ENCODE measurements at regions not wholly inside any gene's neighbourhood (a gene's known extent, or its start where the extent isn't known, plus 50 kb on each side); places are given as distances from the start of the nearest gene placed in this dataset.

DNA sequence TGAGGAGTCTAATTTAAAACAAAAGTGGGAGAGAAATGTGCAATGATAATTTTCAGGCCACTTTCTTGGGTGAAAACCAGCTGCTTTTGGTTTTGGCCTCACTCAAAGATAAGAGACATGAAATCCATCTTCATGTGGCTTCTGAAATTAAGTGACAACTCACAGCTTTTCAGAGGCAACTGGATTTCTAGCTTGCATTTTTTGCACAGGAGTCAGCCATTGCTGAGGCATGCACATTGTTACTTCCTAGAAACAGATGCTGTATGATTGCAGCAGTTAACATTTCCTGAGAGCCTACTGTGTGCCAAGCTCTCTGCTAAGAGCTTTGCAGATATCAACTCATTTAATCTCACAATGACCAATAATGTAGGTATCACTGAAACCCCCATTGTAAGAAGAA is 562.6 kb downstream of the NR2F1-AS1 start:
- Histone ChIP-seq H3K4me3 (ENCODE audit: low read depth, low read length) (no peak overlapping the region), H3K27me3 (ENCODE audit: insufficient read depth, low read length) (no peaks in the 10 kb centered on the region), H3K9me3 (ENCODE audit: insufficient read depth, low read depth, low read length) (no peaks in the 10 kb centered on the region), H3K18ac (ENCODE audit: low read length) (no peak overlapping the region), H3K4me2 (ENCODE audit: low read length) (no peak overlapping the region), H3K9ac (ENCODE audit: low read length) (no peak overlapping the region), H4K8ac (ENCODE audit: low read depth, low read length) (no peak overlapping the region), H3K4ac (ENCODE audit: low read depth, low read length) (no peak overlapping the region), H2BK5ac (ENCODE audit: low read depth, low read length, poor library complexity) (no peak overlapping the region), H3K79me1 (ENCODE audit: low read length) (no peaks in the 10 kb centered on the region), H3K23ac (ENCODE audit: low read length) (no peak overlapping the region), H3K14ac (ENCODE audit: low read length) (no peak overlapping the region), H3K4me1 (ENCODE audit: control insufficient read depth in 1 of 2, insufficient read depth in 2 of 2, low read length in 2 of 2) (no peaks in the 10 kb centered on the region), H2BK120ac (ENCODE audit: insufficient read depth, low read length, poor library complexity) (no peak overlapping the region), H2AK5ac (ENCODE audit: low read length) (no peak overlapping the region), H3K79me2 (ENCODE audit: control insufficient read depth, insufficient read depth, low read length, poor library complexity) (no peaks in the 10 kb centered on the region), H3K36me3 (ENCODE audit: control insufficient read depth in 1 of 2, insufficient read depth in 2 of 2, low read length in 2 of 2) (no peaks in the 10 kb centered on the region), H2AFZ (ENCODE audit: insufficient read depth, low read length, poor library complexity) (no peak overlapping the region), H4K91ac (ENCODE audit: low read depth, low read length) (no peak overlapping the region), H2BK12ac (ENCODE audit: low read length) (no peak overlapping the region), H3K27ac (ENCODE audit: low read depth, low read length) (no peak overlapping the region), H4K12ac (ENCODE audit: low read depth, low read length) (no peak overlapping the region)
- peak in 1 of 2 donors; percentile 12 for DNase-seq

DNA sequence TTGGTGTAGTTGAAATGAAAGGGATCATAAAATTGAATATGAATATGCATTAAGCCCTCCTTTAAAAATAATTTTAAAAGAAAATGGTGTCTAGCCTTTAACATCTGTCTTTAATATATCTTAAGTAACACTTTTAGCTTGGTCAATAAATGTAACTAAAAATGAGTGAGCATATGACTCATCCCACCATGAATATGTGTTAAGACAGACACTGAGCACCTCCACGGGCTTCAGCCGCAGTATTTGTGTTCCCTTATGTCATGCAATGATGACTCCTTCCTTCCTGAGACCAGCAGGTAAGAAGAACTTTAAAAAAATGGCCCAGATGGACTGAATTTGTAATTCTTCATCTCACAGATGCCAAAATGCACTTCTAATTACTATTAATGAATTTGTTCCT is 563.2 kb downstream of the NR2F1-AS1 start:
- Histone ChIP-seq H3K4me3 (ENCODE audit: low read depth, low read length) (no peak overlapping the region), H2AK5ac (ENCODE audit: low read length) (no peak overlapping the region), H2AFZ (ENCODE audit: insufficient read depth, low read length, poor library complexity) (no peak overlapping the region), H3K36me3 (ENCODE audit: control insufficient read depth in 1 of 2, insufficient read depth in 2 of 2, low read length in 2 of 2) (no peaks in the 10 kb centered on the region), H3K27ac (ENCODE audit: low read depth, low read length) (no peak overlapping the region), H2BK5ac (ENCODE audit: low read depth, low read length, poor library complexity) (no peak overlapping the region), H3K18ac (ENCODE audit: low read length) (no peak overlapping the region), H4K8ac (ENCODE audit: low read depth, low read length) (no peak overlapping the region), H3K9ac (ENCODE audit: low read length) (no peak overlapping the region), H3K79me2 (ENCODE audit: control insufficient read depth, insufficient read depth, low read length, poor library complexity) (no peaks in the 10 kb centered on the region), H3K4ac (ENCODE audit: low read depth, low read length) (no peak overlapping the region), H3K27me3 (ENCODE audit: insufficient read depth, low read length) (no peaks in the 10 kb centered on the region), H3K79me1 (ENCODE audit: low read length) (no peaks in the 10 kb centered on the region), H4K12ac (ENCODE audit: low read depth, low read length) (no peak overlapping the region), H4K91ac (ENCODE audit: low read depth, low read length) (no peak overlapping the region), H3K9me3 (ENCODE audit: insufficient read depth, low read depth, low read length) (no peaks in the 10 kb centered on the region), H3K23ac (ENCODE audit: low read length) (no peak overlapping the region), H3K4me1 (ENCODE audit: control insufficient read depth in 1 of 2, insufficient read depth in 2 of 2, low read length in 2 of 2) (no peaks in the 10 kb centered on the region), H2BK120ac (ENCODE audit: insufficient read depth, low read length, poor library complexity) (no peak overlapping the region), H3K14ac (ENCODE audit: low read length) (no peak overlapping the region), H2BK12ac (ENCODE audit: low read length) (no peak overlapping the region), H3K4me2 (ENCODE audit: low read length) (no peak overlapping the region)
- no CpG with 5 or more reads among the region's 2 CpGs for WGBS (ENCODE audit: extremely low coverage, insufficient coverage, insufficient read length)
- peak; percentile 26 to 35 for DNase-seq

DNA sequence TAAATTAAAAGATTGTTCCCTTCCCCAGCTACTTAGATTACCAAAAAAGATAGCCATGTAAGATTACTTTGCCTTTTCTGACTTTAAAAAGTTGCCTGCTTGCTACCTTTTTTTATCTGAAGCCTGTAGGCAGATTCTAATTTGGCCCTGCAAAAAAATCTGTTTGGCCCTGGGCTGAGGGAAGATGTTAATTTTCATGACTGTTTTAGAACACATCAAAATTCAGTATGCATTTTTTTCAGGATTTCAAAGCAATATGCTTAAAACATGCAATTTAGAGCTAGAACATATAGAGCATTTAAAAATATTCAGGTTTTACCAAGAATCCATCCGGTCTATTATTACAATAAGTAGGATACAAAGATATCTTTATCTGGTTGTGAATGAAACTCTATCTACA is 563.6 kb downstream of the NR2F1-AS1 start:
- Histone ChIP-seq H2BK12ac (ENCODE audit: low read length) (no peak overlapping the region), H3K27ac (ENCODE audit: low read depth, low read length) (no peak overlapping the region), H2AK5ac (ENCODE audit: low read length) (no peak overlapping the region), H3K4me3 (ENCODE audit: low read depth, low read length) (no peak overlapping the region), H3K79me2 (ENCODE audit: control insufficient read depth, insufficient read depth, low read length, poor library complexity) (no peaks in the 10 kb centered on the region), H3K9ac (ENCODE audit: low read length) (no peak overlapping the region), H3K4me2 (ENCODE audit: low read length) (no peak overlapping the region), H3K14ac (ENCODE audit: low read length) (no peak overlapping the region), H2BK5ac (ENCODE audit: low read depth, low read length, poor library complexity) (no peak overlapping the region), H4K12ac (ENCODE audit: low read depth, low read length) (no peak overlapping the region), H3K79me1 (ENCODE audit: low read length) (no peaks in the 10 kb centered on the region), H3K9me3 (ENCODE audit: insufficient read depth, low read depth, low read length) (no peaks in the 10 kb centered on the region), H3K4ac (ENCODE audit: low read depth, low read length) (no peak overlapping the region), H2AFZ (ENCODE audit: insufficient read depth, low read length, poor library complexity) (no peak overlapping the region), H3K18ac (ENCODE audit: low read length) (no peak overlapping the region), H3K4me1 (ENCODE audit: control insufficient read depth in 1 of 2, insufficient read depth in 2 of 2, low read length in 2 of 2) (no peaks in the 10 kb centered on the region), H3K27me3 (ENCODE audit: insufficient read depth, low read length) (no peaks in the 10 kb centered on the region), H2BK120ac (ENCODE audit: insufficient read depth, low read length, poor library complexity) (no peak overlapping the region), H4K91ac (ENCODE audit: low read depth, low read length) (no peak overlapping the region), H3K23ac (ENCODE audit: low read length) (no peak overlapping the region), H4K8ac (ENCODE audit: low read depth, low read length) (no peak overlapping the region), H3K36me3 (ENCODE audit: control insufficient read depth in 1 of 2, insufficient read depth in 2 of 2, low read length in 2 of 2) (no peaks in the 10 kb centered on the region)
- no CpG with 5 or more reads among the region's 1 CpG for WGBS (ENCODE audit: extremely low coverage, insufficient coverage, insufficient read length)
- no peak for DNase-seq

GRCh38 chr5:93010616-93011015 is 570.4 kb downstream of the NR2F1-AS1 start:
- H3K79me2 ChIP-seq (ENCODE audit: control insufficient read depth, insufficient read depth, low read length, poor library complexity): no peaks in the 10 kb centered on the region
- no peak overlapping the region for H2AK5ac ChIP-seq (ENCODE audit: low read length)
- no peak overlapping the region for H2AFZ ChIP-seq (ENCODE audit: insufficient read depth, low read length, poor library complexity)
- H4K91ac ChIP-seq (ENCODE audit: low read depth, low read length): no peak overlapping the region
- H3K27ac ChIP-seq (ENCODE audit: low read depth, low read length): no peak overlapping the region
- no peak overlapping the region for H3K4me3 ChIP-seq (ENCODE audit: low read depth, low read length)
- H3K79me1 ChIP-seq (ENCODE audit: low read length): no peaks in the 10 kb centered on the region
- H2BK5ac ChIP-seq (ENCODE audit: low read depth, low read length, poor library complexity): no peak overlapping the region
- DNase-seq: no peak
- no peak overlapping the region for H3K18ac ChIP-seq (ENCODE audit: low read length)
- H3K4ac ChIP-seq (ENCODE audit: low read depth, low read length): no peak overlapping the region
- H3K9me3 ChIP-seq (ENCODE audit: insufficient read depth, low read depth, low read length): no peaks in the 10 kb centered on the region
- no peak overlapping the region for H3K4me2 ChIP-seq (ENCODE audit: low read length)
- H3K9ac ChIP-seq (ENCODE audit: low read length): no peak overlapping the region
- H2BK12ac ChIP-seq (ENCODE audit: low read length): no peak overlapping the region
- H3K23ac ChIP-seq (ENCODE audit: low read length): no peak overlapping the region
- no peak overlapping the region for H3K14ac ChIP-seq (ENCODE audit: low read length)
- no peak overlapping the region for H4K12ac ChIP-seq (ENCODE audit: low read depth, low read length)
- no CpG with 5 or more reads among the region's 1 CpG for WGBS (ENCODE audit: extremely low coverage, insufficient coverage, insufficient read length)
- no peaks in the 10 kb centered on the region for H3K27me3 ChIP-seq (ENCODE audit: insufficient read depth, low read length)
- H3K4me1 ChIP-seq (ENCODE audit: control insufficient read depth in 1 of 2, insufficient read depth in 2 of 2, low read length in 2 of 2): no peaks in the 10 kb centered on the region
- no peak overlapping the region for H2BK120ac ChIP-seq (ENCODE audit: insufficient read depth, low read length, poor library complexity)
- H4K8ac ChIP-seq (ENCODE audit: low read depth, low read length): no peak overlapping the region
- H3K36me3 ChIP-seq (ENCODE audit: control insufficient read depth in 1 of 2, insufficient read depth in 2 of 2, low read length in 2 of 2): no peaks in the 10 kb centered on the region
